SHP77 treated with DMSO at 0.1 percent for 48 hours (cell line): ENCODE measurements at regions not wholly inside any gene's neighbourhood (a gene's known extent, or its start where the extent isn't known, plus 50 kb on each side); places are given as distances from the start of the nearest gene placed in this dataset.
"Not testable (repeated sequence)": the region's sequence is repeated elsewhere in the genome, so short reads cannot be mapped to it uniquely, and the experiment has no call there.

ENCODE experiments used
- DNase-seq: peaks from one replicate; lab custom pipeline; 2025; lab: John Stamatoyannopoulos, UW

GRCh38 chr18:57953883-57954282 is 90.1 kb upstream of the NEDD4L start:
- no peak for DNase-seq

- no peak for DNase-seq
Measured at GRCh38 chr18:57951999-57952774, 91.8 kb upstream of the NEDD4L start.

DNA sequence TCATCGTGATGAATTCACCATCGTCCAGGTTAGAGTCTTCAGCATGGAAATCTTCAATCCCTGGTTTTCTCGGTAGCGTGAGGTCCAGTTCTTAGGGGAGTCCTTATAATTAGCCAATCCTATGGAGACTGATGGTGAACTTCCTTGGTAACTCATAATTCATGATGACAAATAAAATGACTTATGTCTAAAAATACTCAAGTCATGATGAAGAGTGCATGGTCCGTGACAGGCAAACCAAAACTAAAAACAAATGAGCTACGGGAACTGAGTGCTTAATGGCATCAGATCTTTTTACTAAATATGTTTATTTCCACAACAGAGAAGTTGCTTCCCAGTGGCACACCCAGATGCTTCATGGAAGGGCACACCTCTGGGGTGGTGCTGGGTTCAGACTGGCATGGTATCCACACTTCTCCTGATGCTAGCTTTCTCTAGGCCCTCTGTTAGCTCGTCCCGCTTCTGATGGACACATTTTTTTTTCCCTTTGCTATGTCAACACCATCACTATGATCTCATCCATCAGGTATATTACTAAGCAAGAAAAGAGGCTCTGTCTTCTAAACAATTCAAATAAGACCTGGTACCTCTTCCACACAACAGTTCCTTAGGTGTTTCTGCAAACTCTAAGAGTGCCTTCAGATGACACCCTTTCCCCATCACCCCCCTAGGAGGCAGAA is 92.8 kb upstream of the NEDD4L start:
- no peak for DNase-seq

- DNase-seq = no peak
Measured at GRCh38 chr18:57950542-57950941, 93.5 kb upstream of the NEDD4L start.

- DNase-seq = not testable (repeated sequence)
Measured at GRCh38 chr18:57949335-57949734, 94.7 kb upstream of the NEDD4L start.

- no peak for DNase-seq
Measured at GRCh38 chr18:57947117-57947516, 96.9 kb upstream of the NEDD4L start.

DNA sequence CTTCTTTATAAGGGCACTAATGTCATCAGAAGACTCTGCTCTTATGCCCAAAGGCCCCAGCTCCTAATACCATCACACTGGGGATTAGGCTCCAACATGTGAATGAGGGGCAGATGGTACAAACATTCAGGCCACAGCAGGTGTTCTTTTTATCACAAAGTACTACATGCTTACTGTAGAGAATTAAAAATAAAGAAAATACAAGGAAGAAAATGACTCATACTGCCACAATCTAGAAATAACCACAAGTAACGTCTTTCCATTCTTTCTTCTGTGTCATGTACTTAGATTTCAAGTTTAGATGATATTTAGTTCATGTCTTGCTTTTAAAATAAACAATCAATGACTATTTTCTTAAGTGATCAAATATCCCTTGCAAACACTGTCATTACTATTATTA is 100.3 kb upstream of the NEDD4L start:
- DNase-seq = no peak

GRCh38 chr18:57942493-57942892 is 101.5 kb upstream of the NEDD4L start:
- DNase-seq = no peak

GRCh38 chr18:57941841-57942489 is 102.1 kb upstream of the NEDD4L start:
- DNase-seq = no peak

DNA sequence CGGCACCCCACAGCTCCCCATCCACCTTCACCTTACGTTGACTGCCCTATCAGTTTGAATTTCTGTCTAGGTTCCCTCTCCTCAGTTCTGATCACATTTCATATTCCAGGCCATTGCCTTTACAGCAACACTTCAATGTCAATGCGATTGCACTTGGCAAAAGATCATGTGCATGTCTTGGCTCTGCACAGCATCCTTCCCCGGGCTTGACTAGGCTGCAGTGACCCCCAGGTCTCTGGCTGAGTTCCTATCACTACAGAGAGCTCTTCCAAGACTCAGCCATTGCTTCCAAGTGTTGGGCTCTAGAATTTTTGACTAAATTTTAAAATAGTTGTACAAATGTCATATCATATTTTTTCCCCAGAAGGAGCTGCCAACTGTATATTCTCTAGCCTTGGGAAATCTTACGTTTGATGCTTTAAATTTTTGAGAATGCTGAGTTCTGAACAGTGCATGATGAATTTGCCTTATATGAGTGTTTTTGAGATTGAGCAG is 103.8 kb upstream of the NEDD4L start:
- DNase-seq = no peak

GRCh38 chr18:57934375-57934774 is 109.7 kb upstream of the NEDD4L start:
- not testable (repeated sequence) for DNase-seq

- no peak for DNase-seq
Measured at GRCh38 chr18:57931038-57931437, 113.0 kb upstream of the NEDD4L start.

DNA sequence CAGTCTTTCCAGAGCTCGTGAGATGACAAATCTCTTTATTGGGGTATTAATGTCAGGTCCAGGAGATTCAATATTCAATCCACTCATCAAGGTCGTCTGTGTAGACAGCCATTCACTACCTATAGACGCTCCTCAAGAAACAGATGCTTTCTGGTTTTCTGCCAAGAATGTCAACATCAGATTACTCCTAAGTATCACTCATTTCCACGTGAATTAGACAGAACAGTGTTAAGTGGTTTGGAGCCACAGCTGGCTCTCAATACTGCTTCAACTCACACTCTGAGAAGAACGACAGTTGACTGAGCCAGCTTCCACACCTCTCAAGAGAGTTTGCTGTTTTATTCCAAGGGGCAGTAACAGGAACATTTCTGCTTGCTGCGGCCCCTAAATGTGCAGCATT is 113.5 kb upstream of the NEDD4L start:
- no peak for DNase-seq

- no peak for DNase-seq
Measured at GRCh38 chr18:57929922-57930321, 114.1 kb upstream of the NEDD4L start.

- no peak for DNase-seq
Measured at GRCh38 chr18:57928466-57928865, 115.6 kb upstream of the NEDD4L start.

DNA sequence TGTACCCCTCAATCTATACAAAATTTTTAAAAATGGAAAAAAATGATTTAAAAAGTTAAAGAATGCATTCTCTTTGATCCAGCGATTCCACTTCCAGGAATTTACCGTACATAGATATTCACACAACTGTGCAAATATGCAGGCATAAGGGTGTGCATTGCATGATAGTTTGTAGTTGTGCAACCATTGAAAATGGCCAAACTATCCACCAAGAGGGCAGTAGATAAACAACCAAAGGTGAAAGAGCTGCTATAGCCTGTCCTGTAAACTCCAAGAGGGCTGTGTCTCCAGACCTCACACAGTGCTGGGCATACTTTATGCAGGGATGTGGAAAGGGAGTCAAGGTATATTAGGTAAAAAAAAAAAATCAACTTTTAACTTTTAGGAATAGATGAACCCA is 116.5 kb upstream of the NEDD4L start:
- DNase-seq = no peak

DNA sequence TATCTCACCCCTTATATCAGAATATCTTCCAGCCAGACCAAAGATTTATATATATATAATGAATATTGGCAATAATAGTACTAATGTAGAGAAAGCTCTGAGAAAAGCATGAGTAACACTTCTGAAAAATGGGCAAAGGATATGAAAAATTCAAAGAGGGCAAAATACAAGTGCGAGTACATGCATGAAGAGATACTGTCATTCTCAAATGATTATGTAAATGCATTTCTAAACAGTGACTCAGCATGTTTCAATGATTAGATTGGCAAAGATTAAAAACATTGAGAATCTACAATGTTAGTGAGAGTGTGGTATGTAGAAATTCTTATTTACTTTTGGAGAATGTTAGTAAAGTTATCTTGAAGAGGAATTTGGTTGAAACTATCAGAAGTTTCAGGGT is 118.3 kb upstream of the NEDD4L start:
- no peak for DNase-seq

DNA sequence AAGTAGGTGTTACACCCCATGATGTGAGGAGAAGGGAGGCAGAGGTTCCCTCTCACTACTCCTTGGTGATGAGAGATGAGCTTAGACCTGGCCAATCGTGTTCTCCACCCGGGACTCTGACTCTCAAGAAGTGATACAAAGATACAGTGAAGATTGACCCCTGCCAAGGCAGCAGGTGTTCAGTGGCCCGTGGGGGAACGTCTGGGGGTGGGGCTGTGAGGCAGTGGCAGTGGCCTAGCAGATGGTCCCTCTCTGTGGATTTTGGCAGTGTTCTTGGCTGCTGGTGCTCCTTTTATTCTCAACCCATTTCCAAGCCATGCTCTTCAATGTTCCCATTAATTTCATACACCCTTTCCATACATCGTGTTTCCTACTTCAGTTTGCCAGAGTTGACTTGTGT is 120.4 kb upstream of the NEDD4L start:
- no peak for DNase-seq

DNA sequence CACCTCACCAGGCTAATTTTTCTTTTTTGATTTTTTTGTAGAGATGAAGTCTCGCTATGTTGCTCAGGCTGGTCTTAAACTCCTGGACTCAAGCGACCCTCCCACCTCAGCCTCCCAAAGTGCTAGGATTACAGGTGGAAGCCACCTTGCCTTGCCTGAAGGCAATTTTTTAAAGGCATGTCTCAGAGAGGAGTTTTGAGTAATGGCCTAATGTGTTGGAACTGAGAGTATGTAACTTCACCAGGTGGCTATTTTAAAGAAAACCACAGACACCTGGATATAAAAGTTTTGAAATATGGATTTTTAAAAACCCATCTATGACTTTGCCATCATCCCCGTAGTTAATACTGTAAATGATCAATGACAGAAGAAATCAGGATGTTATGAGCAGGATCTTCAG is 119.8 kb upstream of the ATP8B1 start:
- no peak for DNase-seq

DNA sequence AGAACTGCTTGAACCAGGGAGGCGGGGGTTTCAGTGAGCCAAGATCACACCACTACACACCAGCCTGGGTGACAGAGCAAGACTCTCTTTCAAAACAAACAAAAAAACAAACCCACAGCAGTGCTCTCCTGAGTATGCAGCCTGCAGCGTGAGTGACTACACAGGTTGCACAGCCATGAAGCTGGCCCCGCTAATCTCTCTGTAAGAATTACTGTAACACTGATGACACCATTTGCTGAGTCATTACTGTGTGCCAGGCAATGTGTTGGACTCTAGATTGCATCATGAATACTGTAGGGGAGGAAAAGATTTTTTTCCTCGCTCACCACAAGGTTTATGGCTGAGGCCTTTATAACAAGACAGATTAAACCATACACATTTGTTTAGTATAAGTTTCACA is 118.6 kb upstream of the ATP8B1 start:
- DNase-seq = no peak

GRCh38 chr18:57920036-57920435 is 116.9 kb upstream of the ATP8B1 start:
- DNase-seq = no peak

DNA sequence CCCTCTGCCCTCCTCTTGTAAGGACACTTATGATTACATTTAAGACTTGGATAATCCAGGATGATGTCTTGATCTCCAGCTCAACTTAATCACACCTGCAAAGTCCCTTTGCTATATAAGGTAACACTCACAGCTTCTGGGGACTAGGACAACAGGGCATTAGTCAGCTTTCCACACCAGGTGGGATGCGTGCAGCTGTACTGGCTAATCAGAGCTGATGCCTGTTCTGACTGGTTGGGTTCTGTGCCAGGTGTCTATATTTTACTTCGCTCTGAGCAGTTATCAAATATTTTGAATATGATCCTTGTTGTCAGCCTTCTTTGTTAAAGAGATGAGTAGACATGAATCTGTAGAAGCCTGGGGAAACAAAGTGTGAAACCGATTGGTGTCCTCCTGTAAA is 115.5 kb upstream of the ATP8B1 start:
- peak; percentile 38 for DNase-seq

- DNase-seq = no peak
Measured at GRCh38 chr18:57916684-57917083, 113.6 kb upstream of the ATP8B1 start.
